Neural cell (in vitro differentiated cells): ENCODE measurements at regions not wholly inside any gene's neighbourhood (a gene's known extent, or its start where the extent isn't known, plus 50 kb on each side); places are given as distances from the start of the nearest gene placed in this dataset.

ENCODE experiments used
- CTCF ChIP-seq: fragments of 450-650 bp; IDR thresholded peaks from 2 replicates; pipeline ENCODE4 v1.5.1; 2014; ENCODE audit warnings: antibody characterized with exemption, mild to moderate bottlenecking, moderate library complexity; ENCODE audit not compliant: poor library complexity, severe bottlenecking
- EP300 ChIP-seq: fragments of 450-650 bp; conservative IDR thresholded peaks from 2 replicates; pipeline ENCODE4 v1.6.1; 2014; ENCODE audit warnings: antibody characterized with exemption, mild to moderate bottlenecking, moderate library complexity; ENCODE audit not compliant: poor library complexity, severe bottlenecking
- EZH2 ChIP-seq: fragments of 200-600, 300-800 bp; shearing (Covaris generic), sonication (generic); IDR thresholded peaks from 2 replicates; pipeline ENCODE4 v1.6.1; 2014; ENCODE audit warnings: antibody characterized with exemption, low read length, borderline replicate concordance, mild to moderate bottlenecking; ENCODE audit not compliant: insufficient read depth, poor library complexity, severe bottlenecking
- MXI1 ChIP-seq: fragments of 450-650 bp; conservative IDR thresholded peaks from 2 replicates; pipeline ENCODE4 v1.6.1; 2014; ENCODE audit warnings: antibody characterized with exemption, mild to moderate bottlenecking; ENCODE audit not compliant: poor library complexity, severe bottlenecking
- POLR2AphosphoS5 ChIP-seq: IDR thresholded peaks from 2 replicates; pipeline ENCODE4 v1.6.1; 2012
- RAD21 ChIP-seq: fragments of 450-650 bp; conservative IDR thresholded peaks from 2 replicates; pipeline ENCODE4 v1.6.1; 2014; ENCODE audit warnings: antibody characterized with exemption, mild to moderate bottlenecking, moderate library complexity
- SMC3 ChIP-seq: fragments of 450-650 bp; conservative IDR thresholded peaks from 2 replicates; pipeline ENCODE4 v1.6.1; 2014; ENCODE audit warnings: antibody characterized with exemption, mild to moderate bottlenecking, moderate library complexity; ENCODE audit not compliant: poor library complexity
- TAF1 ChIP-seq: IDR thresholded peaks from 2 replicates; pipeline ENCODE4 v1.6.1; 2012; ENCODE audit warnings: low read depth
- TF ChIP-seq, protein P1 (sequence below): IDR thresholded peaks from 2 replicates; pipeline ENCODE4 v1.6.1; 2012; ENCODE audit warnings: borderline replicate concordance

- no peak for TF ChIP-seq EP300
- TF ChIP-seq CTCF, result no peak
- no peak for TF ChIP-seq EZH2
- TF ChIP-seq, protein P1, sequence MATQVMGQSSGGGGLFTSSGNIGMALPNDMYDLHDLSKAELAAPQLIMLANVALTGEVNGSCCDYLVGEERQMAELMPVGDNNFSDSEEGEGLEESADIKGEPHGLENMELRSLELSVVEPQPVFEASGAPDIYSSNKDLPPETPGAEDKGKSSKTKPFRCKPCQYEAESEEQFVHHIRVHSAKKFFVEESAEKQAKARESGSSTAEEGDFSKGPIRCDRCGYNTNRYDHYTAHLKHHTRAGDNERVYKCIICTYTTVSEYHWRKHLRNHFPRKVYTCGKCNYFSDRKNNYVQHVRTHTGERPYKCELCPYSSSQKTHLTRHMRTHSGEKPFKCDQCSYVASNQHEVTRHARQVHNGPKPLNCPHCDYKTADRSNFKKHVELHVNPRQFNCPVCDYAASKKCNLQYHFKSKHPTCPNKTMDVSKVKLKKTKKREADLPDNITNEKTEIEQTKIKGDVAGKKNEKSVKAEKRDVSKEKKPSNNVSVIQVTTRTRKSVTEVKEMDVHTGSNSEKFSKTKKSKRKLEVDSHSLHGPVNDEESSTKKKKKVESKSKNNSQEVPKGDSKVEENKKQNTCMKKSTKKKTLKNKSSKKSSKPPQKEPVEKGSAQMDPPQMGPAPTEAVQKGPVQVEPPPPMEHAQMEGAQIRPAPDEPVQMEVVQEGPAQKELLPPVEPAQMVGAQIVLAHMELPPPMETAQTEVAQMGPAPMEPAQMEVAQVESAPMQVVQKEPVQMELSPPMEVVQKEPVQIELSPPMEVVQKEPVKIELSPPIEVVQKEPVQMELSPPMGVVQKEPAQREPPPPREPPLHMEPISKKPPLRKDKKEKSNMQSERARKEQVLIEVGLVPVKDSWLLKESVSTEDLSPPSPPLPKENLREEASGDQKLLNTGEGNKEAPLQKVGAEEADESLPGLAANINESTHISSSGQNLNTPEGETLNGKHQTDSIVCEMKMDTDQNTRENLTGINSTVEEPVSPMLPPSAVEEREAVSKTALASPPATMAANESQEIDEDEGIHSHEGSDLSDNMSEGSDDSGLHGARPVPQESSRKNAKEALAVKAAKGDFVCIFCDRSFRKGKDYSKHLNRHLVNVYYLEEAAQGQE, result no peak
- TF ChIP-seq SMC3, result no peak
- no peak for TF ChIP-seq MXI1
- TF ChIP-seq TAF1, result no peak
- no peak for TF ChIP-seq POLR2AphosphoS5
- no peak for TF ChIP-seq RAD21
Measured at GRCh38 chr6:86355271-86355670, 582.1 kb upstream of the HTR1E start.
